Endothelial cell of umbilical vein (primary cell): ENCODE measurements at regions not wholly inside any gene's neighbourhood (a gene's known extent, or its start where the extent isn't known, plus 50 kb on each side); places are given as distances from the start of the nearest gene placed in this dataset.

Source experiments
- BruUV-seq: library from RNA; stranded (reverse); fragments of 400-500 nt; replicated peaks from 2 replicates; lab custom pipeline; 2021; lab: Mats Ljungman, UMichigan
- CTCF ChIA-PET: fragments of 300-600, 350-600 bp; sonication (Branson Sonifier 250); formaldehyde crosslinking; loops from one replicate; lab custom pipeline; 2021; ENCODE audit warnings: antibody characterized with exemption, inconsistent platforms; lab: Charles Lee
- POLR2A ChIA-PET: fragments of 300-600, 350-600 bp; sonication (Branson Sonifier 250); formaldehyde crosslinking; loops from one replicate; lab custom pipeline; 2021; ENCODE audit warnings: antibody characterized with exemption, inconsistent platforms; lab: Charles Lee
- DNase-seq: peaks from one replicate; pipeline ENCODE4 v3.0.0-alpha.2; 2011; ENCODE audit warnings: low read depth, low spot score
- FAIRE-seq: peaks from 2 replicates; lab custom pipeline; 2011; peaks lifted over from hg19 to GRCh38; lab: Jason Lieb, UNC
- H2AFZ ChIP-seq: 2 replicates; pipeline ENCODE4 v1.6.0; 2012; ENCODE audit warnings: low read depth, low read length, control low read depth, inconsistent platforms
- H3K27ac ChIP-seq: 2 replicates; pipeline ENCODE4 v1.5.1; 2011; ENCODE audit warnings: low read depth, mild to moderate bottlenecking, control low read depth, low read length, moderate library complexity; ENCODE audit not compliant: insufficient read depth
- H3K27me3 ChIP-seq, 2 experiments: 2 replicates each; pipeline versions ENCODE4 v1.6.0 to v1.6.1; 2011; ENCODE audit warnings: low read length in 2 of 2, mixed read lengths in 1 of 2; ENCODE audit not compliant: control insufficient read depth in 2 of 2, insufficient read depth in 2 of 2
- H3K36me3 ChIP-seq, 2 experiments: 2 replicates in 1 of 2; 3 replicates in 1 of 2; pipeline ENCODE4 v1.5.1; 2011; ENCODE audit warnings: low read length in 2 of 2, mild to moderate bottlenecking in 1 of 2, moderate library complexity in 1 of 2; ENCODE audit not compliant: control insufficient read depth in 2 of 2, insufficient read depth in 2 of 2; ENCODE audit errors: extremely low read depth in 1 of 2
- H3K4me1 ChIP-seq: 3 replicates; pipeline ENCODE4 v1.5.1; 2011; ENCODE audit warnings: mild to moderate bottlenecking, low read length; ENCODE audit not compliant: control insufficient read depth, insufficient read depth; ENCODE audit errors: extremely low read depth
- H3K4me2 ChIP-seq: 2 replicates; pipeline ENCODE4 v1.6.1; 2011; ENCODE audit warnings: low read length, control low read depth, mixed read lengths; ENCODE audit not compliant: insufficient read depth
- H3K4me3 ChIP-seq, 3 experiments: fragments of 200-600 bp in 1 of 3; sonication (generic), shearing (Covaris generic) in 1 of 3; replicated peaks in 1 of 3; 2 replicates each; pipeline ENCODE4 v1.5.1; 2011 to 2016; ENCODE audit warnings: control low read depth in 3 of 3, low read length in 3 of 3, mild to moderate bottlenecking in 2 of 3, inconsistent platforms in 1 of 3, low read depth in 1 of 3, moderate library complexity in 1 of 3; ENCODE audit not compliant: insufficient read depth in 1 of 3
- H3K79me2 ChIP-seq: 2 replicates; pipeline ENCODE4 v1.6.0; 2012; ENCODE audit warnings: low read length, inconsistent platforms; ENCODE audit not compliant: control insufficient read depth, insufficient read depth
- H3K9ac ChIP-seq: replicated peaks from 2 replicates; pipeline ENCODE3; 2011; ENCODE audit warnings: low read length, control low read depth; ENCODE audit not compliant: insufficient read depth; ENCODE audit errors: extremely low read depth
- H3K9me1 ChIP-seq: replicated peaks from 3 replicates; pipeline ENCODE4 v1.6.0; 2011; ENCODE audit warnings: mild to moderate bottlenecking, low read length; ENCODE audit not compliant: control insufficient read depth, insufficient read depth; ENCODE audit errors: extremely low read depth
- H3K9me3 ChIP-seq: replicated peaks from 2 replicates; pipeline ENCODE4 v1.5.1; 2012; ENCODE audit warnings: low read length, inconsistent platforms; ENCODE audit not compliant: control insufficient read depth, insufficient read depth
- H4K20me1 ChIP-seq: replicated peaks from 2 replicates; pipeline ENCODE3; 2011; ENCODE audit warnings: mild to moderate bottlenecking, low read length; ENCODE audit not compliant: control insufficient read depth, insufficient read depth; ENCODE audit errors: extremely low read depth
- CTCF ChIP-seq, 2 donors: IDR thresholded peaks; 1 replicate in 1 of 2; 2 replicates in 1 of 2; pipeline ENCODE4 v1.5.1; 2011; ENCODE audit warnings: low read length in 2 of 2, mild to moderate bottlenecking in 2 of 2, moderate library complexity in 2 of 2, control low read depth in 1 of 2, inconsistent platforms in 1 of 2, low read depth in 1 of 2; ENCODE audit not compliant: insufficient read depth in 1 of 2; ENCODE audit errors: extremely low read depth in 1 of 2
- EZH2 ChIP-seq: IDR thresholded peaks from 2 replicates; pipeline ENCODE4 v1.6.1; 2012; ENCODE audit warnings: borderline replicate concordance, low read depth, mild to moderate bottlenecking, moderate library complexity, low read length, inconsistent platforms; ENCODE audit not compliant: severe bottlenecking
- FOS ChIP-seq: IDR thresholded peaks from 2 replicates; pipeline ENCODE4 v1.6.1; 2011; ENCODE audit warnings: mild to moderate bottlenecking, low read length, moderate library complexity, borderline replicate concordance; ENCODE audit not compliant: insufficient read depth
- GATA2 ChIP-seq: IDR thresholded peaks from 2 replicates; pipeline ENCODE4 v1.7.0; 2011; ENCODE audit warnings: low read depth, mild to moderate bottlenecking, moderate library complexity, mixed read lengths, low read length; ENCODE audit not compliant: insufficient read length, insufficient read depth
- JUN ChIP-seq: IDR thresholded peaks from 2 replicates; pipeline ENCODE4 v1.6.1; 2011; ENCODE audit warnings: borderline replicate concordance, low read depth; ENCODE audit not compliant: insufficient read length, insufficient read depth
- MYC ChIP-seq: IDR thresholded peaks from one replicate; pipeline ENCODE4 v1.6.1; 2011; ENCODE audit warnings: mild to moderate bottlenecking, low read depth, low read length
- POLR2A ChIP-seq: IDR thresholded peaks from 2 replicates; pipeline ENCODE4 v1.6.1; 2012; ENCODE audit warnings: low read depth, mild to moderate bottlenecking, control low read depth, low read length
- POLR2AphosphoS5 ChIP-seq: IDR thresholded peaks from 2 replicates; pipeline ENCODE4 v1.6.1; 2012; ENCODE audit warnings: low read depth, mild to moderate bottlenecking, control low read depth, low read length, moderate library complexity; ENCODE audit not compliant: insufficient read depth
- dilution Hi-C: fragments of 300-500 bp; cut with MboI; formaldehyde crosslinking; loops from one replicate; pipeline ENCODE4 v1.15.0; 2019; ENCODE audit warnings: low sequenced_read_pairs; ENCODE audit not compliant: extremely low pct_ligation_motif_present
- intact Hi-C: fragments of 100-400 bp; cut with micrococcal nuclease; formaldehyde crosslinking; loops from one replicate; pipeline ENCODE4 v1.10.0; 2022
- TF ChIP-seq, protein P1 (sequence below): IDR thresholded peaks from 2 replicates; pipeline ENCODE4 v1.6.1; 2011; ENCODE audit not compliant: insufficient read depth, insufficient read length

GRCh38 chr9:89985068-89985467 lies 380.3 kb downstream of the GADD45G start:
- ChIA-PET CTCF (no interaction called here), POLR2A (no interaction called here)
- H3K27ac ChIP-seq: no peak overlapping the region
- H4K20me1 ChIP-seq: no peaks in the 10 kb centered on the region
- no peak overlapping the region for H3K4me2 ChIP-seq
- no TSS peak for BruUV-seq
- no peak overlapping the region for H2AFZ ChIP-seq
- H3K4me3 ChIP-seq: no peak overlapping the region
- dilution Hi-C loops: no loop called here
- no peak overlapping the region for H3K9ac ChIP-seq
- TF ChIP-seq GATA2 (no peak), JUN (no peak), CTCF (IDR thresholded peaks at IDR 0.05; ENCODE audit: extremely low read depth in 1 of 2, insufficient read depth in 1 of 2, low read depth in 1 of 2, low read length in 2 of 2) (no peak), EZH2 (no peak), MYC (no peak), POLR2AphosphoS5 (no peak), FOS (no peak), POLR2A (no peak)
- TF ChIP-seq, protein P1, sequence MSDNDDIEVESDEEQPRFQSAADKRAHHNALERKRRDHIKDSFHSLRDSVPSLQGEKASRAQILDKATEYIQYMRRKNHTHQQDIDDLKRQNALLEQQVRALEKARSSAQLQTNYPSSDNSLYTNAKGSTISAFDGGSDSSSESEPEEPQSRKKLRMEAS: no peak
- FAIRE-seq (no peak), DNase-seq (no peak)
- H3K27me3 ChIP-seq: no peaks in the 10 kb centered on the region
- H3K4me1 ChIP-seq: no peaks in the 10 kb centered on the region
- no peaks in the 10 kb centered on the region for H3K79me2 ChIP-seq
- intact Hi-C loops: no loop called here
- no peaks in the 10 kb centered on the region for H3K36me3 ChIP-seq
- no peaks in the 10 kb centered on the region for H3K9me3 ChIP-seq
- no peaks in the 10 kb centered on the region for H3K9me1 ChIP-seq
